Superior temporal gyrus (tissue), 1 donor: ENCODE measurements at regions not wholly inside any gene's neighbourhood (a gene's known extent, or its start where the extent isn't known, plus 50 kb on each side); places are given as distances from the start of the nearest gene placed in this dataset.
"Not testable (repeated sequence)": the region's sequence is repeated elsewhere in the genome, so short reads cannot be mapped to it uniquely, and the experiment has no call there.

Experiments
- DNase-seq: peaks from one replicate; pipeline ENCODE4 v3.0.0-alpha.2; 2016; ENCODE audit errors: extremely low spot score

DNA sequence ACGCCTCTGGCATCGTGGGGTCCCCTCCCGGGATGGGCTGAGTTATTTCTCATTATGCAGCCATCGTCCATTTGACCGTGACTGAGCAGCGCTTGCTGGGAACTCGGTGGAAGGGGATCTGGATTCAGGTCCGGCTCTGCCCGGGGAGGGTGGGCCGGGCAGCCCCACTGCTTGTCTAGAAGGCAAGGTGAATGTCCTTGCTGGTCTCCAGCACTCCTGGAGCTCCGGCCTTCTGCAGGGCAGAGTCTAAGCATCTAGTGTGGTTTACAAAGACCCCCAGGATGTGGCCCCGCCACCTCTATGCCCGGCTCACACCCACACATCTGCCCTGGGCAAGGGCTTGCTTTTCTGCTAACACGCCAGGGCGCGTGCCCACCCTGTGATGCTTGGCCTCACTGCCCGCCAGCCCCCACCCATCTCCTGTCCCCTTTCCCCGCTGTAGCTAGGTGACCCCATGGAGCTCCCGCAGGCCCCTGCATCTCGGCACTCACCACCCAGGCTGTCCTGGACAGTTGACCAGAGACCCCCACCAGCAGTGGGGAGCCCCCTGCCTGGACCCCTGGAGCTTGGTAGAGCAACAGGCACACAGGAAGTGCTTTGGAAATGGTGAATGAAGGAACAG is 151.0 kb upstream of the CHST15 start:
- DNase-seq, result no peak

DNA sequence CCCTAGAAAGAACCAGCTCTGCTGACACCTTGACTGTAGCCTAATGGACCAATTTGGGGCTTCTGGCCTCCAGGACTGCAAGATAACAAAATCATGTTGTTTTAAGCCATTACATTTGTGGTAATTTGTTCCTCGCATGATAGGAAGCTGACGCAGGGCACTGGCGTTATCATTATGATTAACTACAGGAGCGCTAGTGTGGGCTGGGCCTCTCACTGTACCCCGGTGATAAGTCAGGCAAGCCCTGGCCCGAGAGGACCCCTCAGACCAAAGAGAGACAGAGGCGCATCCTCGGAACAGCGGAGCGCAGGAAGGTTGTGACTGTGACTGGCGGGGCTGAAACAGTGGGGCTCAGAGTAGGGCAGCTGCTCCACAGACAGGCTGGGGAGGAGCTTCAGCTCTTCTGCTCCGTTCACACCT is 150.3 kb upstream of the CHST15 start:
- no peak for DNase-seq

DNA sequence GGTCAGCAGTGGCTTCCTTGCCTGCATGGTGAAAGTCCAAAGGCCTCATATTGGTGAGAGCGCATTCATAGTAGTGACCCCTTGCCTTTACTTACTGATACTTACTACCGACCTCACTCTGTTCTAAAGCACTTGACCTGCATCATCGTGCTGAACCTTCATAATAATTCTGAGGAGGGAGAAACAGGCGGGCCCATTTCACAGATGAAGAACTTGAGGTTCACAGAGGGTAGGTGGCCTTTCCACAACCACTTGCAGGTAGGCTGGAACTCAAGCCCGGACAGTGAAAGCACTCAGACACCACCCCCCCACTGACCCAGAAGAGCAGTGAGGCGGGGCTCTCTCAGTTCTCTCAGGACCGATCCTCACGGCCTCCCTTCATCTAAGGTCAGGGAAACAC is 149.4 kb upstream of the CHST15 start:
- DNase-seq, result no peak

DNA sequence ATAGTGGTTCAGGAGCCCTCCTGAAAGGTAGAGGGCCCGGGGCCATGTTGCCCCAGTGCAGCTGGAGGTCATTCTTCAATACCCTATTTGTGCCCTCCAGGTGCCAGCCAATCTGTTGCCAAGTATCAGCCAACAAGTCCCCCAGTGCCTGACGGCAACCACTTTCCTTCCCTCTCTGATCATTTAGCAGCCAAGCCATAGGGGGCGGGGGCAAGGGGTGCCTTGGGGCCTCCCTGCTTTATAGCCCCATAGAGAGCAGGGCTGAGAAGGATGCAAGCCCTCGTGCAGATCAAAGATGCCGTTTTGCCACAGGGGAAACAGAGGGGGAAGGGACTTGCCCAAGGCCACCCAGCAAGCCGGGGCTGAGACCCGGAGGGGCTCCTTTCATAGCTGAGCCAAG is 149.0 kb upstream of the CHST15 start:
- DNase-seq, result no peak

DNA sequence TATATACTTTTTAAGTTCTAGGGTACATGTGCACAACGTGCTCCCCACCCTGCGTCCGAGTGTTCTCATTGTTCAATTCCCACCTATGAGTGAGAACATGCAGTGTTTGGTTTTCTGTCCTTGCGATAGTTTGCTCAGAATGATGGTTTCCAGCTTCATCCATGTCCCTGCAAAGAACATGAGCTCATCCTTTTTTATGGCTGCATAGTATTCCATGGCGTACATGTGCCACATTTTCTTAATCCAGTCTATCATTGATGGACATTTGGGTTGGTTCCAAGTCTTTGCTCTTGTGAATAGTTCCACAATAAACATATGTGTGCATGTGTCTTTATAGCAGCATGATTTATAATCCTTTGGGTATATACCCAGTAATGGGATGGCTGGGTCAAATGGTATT is 148.1 kb upstream of the CHST15 start:
- DNase-seq, result not testable (repeated sequence)

DNA sequence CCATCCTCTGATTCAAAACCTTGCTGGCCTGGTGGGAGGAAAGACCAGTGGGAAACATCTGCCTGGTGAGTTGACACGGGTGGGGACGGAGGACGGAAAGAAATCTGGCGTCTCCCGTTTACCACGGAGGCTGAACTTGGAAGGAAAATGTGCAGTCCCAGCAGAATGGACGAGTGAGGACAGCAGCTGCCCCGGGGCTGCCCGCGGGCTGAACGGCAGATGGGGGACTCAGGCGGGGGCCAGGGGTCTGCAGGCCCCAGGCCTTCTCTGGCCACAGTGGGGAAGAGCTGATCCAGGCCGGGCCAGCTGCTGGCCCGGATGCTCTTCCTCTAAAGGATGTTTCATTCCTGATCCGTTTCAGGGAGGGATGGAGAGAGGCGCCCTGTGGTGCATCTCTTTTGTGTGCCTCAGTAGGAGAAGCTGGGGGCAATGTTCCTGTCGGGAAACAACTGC is 147.5 kb upstream of the CHST15 start:
- DNase-seq, result no peak

DNA sequence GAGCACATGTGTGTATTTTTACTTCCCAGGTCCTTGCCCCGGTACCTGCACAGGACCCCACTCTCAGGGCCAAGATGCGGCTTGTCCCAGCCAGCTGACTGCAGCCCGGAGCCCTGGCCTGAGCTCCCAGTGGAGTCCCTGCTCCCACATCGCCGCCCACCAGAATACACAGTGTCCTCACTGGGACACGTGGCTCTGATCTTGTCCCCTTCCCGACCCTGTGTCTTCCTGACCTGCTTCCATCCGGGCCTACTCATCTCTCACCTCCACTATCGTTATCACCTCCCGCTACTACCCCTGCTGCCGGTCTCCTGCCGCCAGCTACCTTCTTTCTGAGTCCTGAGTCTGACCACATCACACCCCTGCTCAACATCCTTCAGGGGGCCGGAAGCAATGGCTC is 146.3 kb upstream of the CHST15 start:
- DNase-seq, result no peak

DNA sequence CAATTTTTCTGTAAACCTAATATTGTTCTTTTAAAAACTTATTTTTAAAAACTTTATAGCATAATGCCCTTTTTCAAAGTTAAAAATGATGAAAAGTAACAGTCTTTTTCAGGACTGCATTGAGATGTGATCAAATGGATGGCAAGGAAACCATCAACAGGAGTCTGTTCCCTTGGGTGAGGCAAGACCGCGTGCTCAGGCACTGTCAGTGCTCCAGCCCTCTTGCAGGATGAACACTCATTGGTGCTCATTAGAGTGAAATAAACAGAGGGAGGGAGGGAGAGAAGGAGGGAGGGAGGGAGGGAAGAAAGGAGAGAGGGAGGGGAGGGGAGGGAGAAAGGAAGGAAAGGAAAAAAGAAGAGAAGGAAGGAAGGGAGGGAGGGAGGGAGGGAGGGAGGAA is 145.7 kb upstream of the CHST15 start:
- no peak for DNase-seq

DNA sequence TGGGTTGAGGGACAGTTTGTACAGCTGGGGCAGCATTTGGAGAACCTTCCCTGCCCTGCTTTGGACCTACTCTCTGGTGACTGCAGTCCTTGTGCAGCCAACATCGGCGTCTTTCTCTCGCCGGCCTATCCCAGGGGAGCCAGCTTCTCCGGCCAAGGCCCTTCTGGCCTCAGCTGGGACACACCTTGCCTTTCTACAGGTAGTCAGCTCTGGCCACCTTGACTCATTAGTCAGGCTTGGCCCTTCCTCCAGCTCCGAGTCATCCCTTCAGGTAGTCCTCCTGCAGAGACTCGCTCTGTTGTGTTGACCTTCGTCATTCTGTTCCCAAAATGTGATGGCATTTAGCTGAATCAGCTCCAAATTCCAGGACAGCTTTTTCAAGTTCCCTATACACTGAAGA is 145.0 kb upstream of the CHST15 start:
- DNase-seq, result no peak

DNA sequence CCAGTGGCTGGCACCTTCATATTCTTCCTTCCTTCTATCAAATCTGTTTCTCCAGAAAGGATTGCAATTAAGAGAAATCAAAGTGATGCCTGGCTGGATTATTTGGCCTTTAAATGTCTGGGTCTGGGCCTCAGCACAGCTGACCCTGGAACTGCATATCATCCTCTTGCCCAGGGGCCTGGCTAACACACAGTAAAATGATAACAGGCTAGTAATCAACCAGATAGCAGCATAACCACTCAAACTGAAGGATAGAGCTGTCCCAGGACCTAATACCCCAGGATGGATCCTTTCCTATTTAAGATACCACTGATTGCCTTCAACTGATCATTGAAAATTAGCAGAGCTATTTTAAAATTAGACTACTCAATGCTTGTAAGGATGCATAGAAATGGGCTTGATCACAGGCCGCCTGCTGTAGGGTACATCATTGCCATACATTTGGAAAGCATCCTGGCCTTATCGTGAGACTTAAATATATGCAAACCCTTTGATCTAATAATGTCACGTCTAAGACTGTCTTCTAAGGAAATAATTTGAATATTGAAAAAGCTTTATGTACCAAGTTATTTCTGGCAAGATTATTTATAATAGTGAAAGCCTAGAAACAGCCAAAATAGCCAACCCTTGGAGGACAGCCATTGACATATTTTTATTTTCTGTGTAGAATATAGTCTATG is 144.0 kb upstream of the CHST15 start:
- no peak for DNase-seq

DNA sequence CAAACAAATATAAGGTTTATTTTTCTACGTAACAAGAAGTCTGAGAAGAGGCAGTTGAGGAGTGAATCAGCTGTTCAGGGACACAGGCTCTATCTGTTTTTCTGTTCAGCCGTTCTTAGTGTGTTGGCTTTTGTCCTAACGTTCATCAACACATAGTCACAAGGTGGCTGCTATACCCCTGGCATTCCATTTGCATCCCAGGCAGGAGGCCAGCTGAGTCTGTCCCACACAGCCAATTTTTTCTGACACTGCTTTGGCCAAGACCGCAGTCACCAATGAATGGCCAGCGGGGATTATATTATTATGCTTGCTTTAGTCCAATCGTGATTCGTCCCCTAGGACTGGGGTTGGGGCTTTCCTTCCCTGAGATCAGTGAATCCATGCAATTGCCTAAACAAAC is 143.4 kb upstream of the CHST15 start:
- no peak for DNase-seq

DNA sequence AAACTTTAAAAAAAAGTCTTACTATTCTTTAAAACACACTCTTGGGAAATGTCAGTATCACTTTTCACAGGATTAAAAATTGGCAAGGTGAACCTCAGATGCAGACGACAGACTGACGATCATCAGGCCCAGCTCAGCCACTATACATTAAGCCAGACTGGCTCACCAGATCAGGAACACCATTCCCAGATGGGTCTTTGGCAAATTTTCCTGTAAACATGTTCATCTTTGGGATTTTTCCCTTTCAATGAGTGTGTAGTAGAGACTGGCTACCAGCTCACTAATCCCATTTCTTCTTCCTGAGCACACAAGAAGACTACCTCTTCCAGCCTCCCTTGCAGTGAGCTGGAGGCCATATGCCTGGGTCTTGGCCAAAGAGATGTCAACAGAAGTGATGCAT is 142.7 kb upstream of the CHST15 start:
- DNase-seq, result no peak

DNA sequence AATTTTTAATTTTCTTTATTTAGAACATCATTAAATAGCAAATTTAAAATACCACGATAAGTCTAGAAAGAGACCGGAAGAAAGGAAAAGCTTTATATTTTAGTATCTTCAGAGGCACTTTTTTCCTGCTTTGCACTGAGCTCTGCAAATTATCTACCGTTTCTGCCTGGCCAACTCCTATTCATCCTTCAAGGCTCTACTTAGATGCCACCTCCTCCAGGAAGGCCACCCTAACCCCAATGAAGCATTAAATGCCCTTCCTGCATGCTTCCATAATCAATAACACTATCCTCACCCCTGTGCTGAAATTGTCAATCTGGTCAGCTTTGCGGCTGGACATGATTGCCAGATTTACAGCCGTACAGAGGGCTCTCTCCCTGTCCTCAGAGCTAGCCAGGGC is 141.8 kb upstream of the CHST15 start:
- DNase-seq, result no peak

DNA sequence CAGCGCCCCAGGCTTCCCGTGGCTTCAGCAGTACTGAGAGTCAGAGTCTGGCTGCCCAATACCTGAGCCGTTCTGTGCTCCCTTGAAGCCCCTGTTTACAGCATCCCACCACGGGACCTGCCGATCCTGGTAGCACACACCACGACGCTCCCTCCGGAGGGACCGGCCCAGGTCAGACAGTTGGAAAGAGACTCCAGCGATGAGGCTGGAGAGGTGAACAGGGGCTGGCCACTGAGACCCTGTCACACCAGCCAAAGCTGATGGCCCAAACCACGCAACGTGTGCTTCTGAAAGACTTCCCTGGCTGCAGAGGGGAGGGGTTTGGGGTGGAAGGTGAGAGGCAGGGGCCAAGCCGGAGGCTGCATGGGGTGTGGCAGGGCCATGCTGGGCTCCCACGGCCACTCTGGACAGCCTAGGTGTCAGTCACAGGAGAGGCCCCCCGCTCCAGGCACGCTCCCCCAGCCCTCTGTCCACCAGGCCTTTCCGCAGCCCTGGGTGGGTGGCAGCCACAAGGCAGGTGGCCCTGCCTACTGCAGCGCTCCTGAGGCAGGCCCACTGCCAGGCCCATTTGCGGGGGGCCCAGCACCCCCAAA is 140.2 kb upstream of the CHST15 start:
- DNase-seq, result no peak

DNA sequence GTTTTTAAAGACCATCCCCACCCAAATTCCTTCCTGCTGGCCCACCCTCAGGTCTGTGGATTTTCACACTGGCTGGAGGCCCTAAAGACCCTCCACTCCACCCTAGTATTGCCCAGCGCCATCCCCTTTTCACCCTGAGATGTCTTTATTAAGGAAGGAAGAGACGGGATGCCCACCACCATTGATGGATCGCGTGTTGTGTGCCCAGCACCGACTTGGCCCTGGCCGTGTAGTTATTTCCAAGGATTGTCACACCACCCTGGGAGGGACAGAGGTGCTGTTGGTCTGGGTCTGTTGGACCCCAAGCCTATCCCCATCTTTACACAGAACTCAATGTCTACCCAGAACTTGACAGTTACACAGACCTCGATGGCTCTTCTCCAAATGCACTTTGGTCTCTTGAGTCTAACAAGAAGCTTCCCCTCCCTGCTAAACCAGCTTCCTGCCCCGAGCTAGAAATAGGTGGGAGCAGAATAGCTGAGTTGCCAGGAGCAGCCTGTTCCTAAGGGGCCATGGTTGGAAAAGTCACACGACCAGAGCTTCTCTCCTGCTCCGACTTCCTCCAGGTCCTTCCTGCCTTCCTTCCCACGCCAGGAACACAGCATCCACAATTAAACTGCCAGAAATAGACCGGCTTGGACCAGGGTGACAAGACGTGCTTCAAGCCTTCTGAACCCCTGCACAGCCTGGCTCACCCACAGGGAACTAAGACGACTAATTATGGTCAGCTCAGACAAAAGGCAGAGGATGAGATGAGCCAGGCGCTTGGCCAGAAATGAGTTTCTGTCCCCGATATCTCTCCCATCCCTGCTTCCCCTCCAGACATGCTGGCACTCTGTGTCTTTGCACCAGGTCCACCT is 139.5 kb upstream of the CHST15 start:
- no peak for DNase-seq

DNA sequence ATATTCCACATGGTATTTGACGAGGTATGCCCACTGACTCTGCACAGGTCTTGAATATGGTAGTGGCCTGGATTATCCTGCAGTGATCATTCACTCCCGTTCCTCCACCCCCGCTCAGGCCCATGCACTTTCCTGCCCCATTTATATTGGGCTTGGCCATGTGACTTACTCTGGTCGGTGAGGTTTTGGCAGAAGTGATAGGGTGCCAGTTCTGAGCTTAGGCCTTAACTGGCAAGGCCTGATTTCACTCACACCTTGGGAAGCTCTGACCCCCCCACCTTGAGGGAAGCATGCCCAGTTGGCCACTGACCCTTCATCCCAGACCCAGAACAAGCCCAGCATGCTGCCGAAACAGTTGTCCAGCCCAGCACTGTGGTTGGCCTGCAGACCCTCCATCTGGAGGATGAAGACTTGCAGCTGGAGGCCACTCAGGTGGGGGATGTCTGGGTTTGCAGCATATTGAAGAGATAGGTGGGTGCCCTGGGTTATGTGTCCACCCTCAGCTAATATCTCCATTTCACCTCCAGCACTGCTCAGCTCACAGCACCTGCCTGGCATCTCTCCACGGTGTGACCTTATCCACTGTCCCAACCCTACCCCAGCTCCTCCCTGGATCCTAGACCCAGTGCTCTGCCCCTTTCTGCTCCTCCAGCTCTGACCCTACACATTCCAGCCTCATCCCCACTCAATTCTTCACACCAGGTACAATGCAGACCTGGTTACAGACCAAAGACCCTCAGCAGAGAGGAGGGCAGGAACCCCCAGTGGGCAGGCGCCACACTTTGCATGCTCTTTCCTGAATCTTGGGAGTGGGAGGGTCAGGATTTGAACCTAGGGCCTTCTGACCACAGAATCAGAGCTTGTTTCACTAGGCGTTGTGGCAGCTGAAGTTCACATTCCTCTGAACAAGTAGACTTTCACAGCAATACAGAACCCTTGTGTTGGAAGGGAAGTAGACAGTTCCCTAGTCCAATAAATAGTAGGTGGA is 138.1 kb upstream of the CHST15 start:
- no peak for DNase-seq

DNA sequence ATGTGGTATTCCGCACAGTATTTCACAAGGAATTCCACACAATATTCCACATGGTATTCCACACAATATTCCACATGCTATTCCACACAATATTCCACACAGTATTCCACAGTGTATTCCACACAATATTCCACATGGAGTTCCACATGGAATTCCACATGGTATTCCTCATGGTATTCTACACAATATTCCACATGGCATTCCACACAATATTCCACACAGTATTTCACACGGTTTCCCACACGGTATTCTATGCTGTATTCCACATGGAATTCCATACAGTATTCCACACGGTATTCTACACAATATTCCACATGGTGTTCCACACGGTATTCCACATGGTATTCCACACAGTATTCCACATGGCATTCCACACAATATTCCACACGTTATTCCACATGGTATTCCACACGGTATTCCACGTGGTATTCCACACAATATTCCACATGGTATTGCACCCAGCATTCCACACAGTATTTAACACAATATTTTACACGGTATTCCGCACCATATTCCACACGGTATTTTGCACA is 137.3 kb upstream of the CHST15 start:
- no peak for DNase-seq

DNA sequence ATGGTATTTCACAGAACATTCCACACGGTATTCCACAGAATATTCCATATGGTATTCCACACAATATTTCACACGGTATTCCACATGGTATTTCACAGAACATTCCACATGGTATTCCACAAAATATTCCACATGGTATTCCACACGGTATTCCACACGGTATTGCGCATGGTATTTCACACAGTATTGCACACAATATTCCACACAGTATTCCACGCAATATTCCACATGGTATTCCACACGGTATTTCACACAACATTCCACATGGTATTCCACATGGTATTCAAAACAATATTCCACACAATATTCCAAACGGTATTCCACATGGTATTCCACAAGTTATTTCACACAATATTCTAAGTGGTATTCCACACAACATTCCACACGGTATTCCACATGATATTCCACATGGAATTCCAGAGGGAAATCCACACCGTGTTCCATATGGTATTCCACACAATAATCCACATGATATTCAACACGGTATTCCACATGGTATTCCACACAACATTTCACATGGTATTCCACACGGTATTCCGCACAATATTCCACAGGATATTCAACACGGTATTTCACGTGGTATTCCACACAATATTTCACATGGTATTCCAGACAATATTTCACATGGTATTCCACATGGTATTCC is 136.7 kb upstream of the CHST15 start:
- DNase-seq, result no peak

DNA sequence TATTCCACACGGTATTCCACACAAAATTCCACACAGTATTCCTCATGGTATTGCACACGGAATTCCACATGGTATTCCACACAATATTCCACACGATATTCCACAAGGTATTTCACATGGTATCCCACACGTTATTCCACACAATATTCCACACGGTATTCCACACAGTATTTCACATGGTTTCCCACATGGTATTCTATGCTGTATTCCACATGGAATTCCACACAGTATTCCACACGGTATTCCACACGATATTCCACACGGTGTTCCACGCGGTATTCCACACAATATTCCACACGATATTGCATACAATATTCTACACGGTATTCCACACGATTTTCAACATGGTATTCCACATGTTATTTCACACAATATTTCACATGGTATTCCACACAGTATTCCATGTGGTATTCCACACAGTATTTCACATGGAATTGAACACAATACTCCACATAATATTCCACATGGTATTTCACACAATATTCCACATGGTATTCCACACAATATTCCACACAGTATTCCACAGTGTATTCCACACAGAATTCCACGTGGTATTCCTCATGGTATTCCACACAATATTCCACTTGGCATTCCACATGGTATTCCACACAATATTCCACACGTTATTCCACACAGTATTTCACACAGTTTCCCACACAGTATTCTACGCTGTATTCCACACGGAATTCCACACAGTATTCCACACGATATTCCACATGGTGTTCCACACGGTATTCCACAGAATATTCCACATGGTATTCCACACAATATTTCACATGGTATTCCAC is 136.0 kb upstream of the CHST15 start:
- no peak for DNase-seq

DNA sequence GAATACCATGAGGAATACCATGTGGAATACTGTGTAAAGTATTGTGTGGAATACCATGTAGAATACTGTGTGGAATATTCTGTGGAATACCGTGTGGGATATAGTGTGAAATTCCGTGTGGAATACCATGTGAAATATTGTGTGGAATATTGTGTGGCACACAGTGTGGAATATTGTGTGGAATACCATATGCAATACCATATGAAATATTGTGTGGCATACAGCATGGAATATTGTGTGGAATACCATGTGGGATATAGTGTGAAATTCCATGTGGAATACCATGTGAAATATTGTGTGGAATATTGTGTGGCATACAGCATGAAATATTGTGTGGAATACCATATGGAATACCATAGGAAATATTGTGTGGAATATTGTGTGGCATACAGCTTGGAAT is 135.1 kb upstream of the CHST15 start:
- DNase-seq, result no peak
